Head of caudate nucleus (tissue), 42 donors: ENCODE measurements at regions not wholly inside any gene's neighbourhood (a gene's known extent, or its start where the extent isn't known, plus 50 kb on each side); places are given as distances from the start of the nearest gene placed in this dataset.

Source experiments
- DNase-seq, 42 donors: peaks; one replicate each; pipeline versions ENCODE4 v3.0.0 to v3.0.0-alpha.2; 2020 to 2021; ENCODE audit warnings: mixed read lengths in 7 of 42
- intact Hi-C: fragments of 100-400 bp; cut with DNase I; formaldehyde crosslinking; loops from one replicate; pipeline ENCODE4 v1.15.0; 2022

- intact Hi-C loops: no loop called here
- DNase-seq: peak; percentile 41 to 90 (median 76)
These were observed 311.4 kb downstream of the SEC14L1 start for GRCh38 chr17:77451894-77452852.

GRCh38 chr17:77453613-77454241 is 313.0 kb downstream of the SEC14L1 start:
- intact Hi-C loops: no loop called here
- DNase-seq: no peak

GRCh38 chr17:77454242-77455095 is 313.7 kb downstream of the SEC14L1 start:
- DNase-seq: peak in 4 of 42 donors; percentile 29 to 61 (median 50)
- intact Hi-C loops: no loop called here

- no peak for DNase-seq
- intact Hi-C loops: no loop called here
These were observed 314.5 kb downstream of the SEC14L1 start for GRCh38 chr17:77455111-77455890.

GRCh38 chr17:77455891-77456260 is 315.1 kb downstream of the SEC14L1 start:
- intact Hi-C loops: no loop called here
- no peak for DNase-seq

GRCh38 chr17:77456271-77456950 is 315.6 kb downstream of the SEC14L1 start:
- intact Hi-C loops: no loop called here
- DNase-seq: no peak

GRCh38 chr17:77456951-77457548 is 316.3 kb downstream of the SEC14L1 start:
- DNase-seq: no peak
- intact Hi-C loops: no loop called here

- DNase-seq: no peak
- intact Hi-C loops: no loop called here
These were observed 316.9 kb downstream of the SEC14L1 start for GRCh38 chr17:77457572-77458201.

GRCh38 chr17:77458202-77459017 is 317.6 kb downstream of the SEC14L1 start:
- DNase-seq: no peak
- intact Hi-C loops: no loop called here

- intact Hi-C loops: no loop called here
- no peak for DNase-seq
These were observed 318.4 kb downstream of the SEC14L1 start for GRCh38 chr17:77459018-77459755.

GRCh38 chr17:77460514-77461046 is 319.8 kb downstream of the SEC14L1 start:
- intact Hi-C loops: no loop called here
- DNase-seq: no peak

GRCh38 chr17:77461277-77462057 is 320.7 kb downstream of the SEC14L1 start:
- no peak for DNase-seq
- intact Hi-C loops: no loop called here

GRCh38 chr17:77462090-77462489 is 321.3 kb downstream of the SEC14L1 start:
- no peak for DNase-seq
- intact Hi-C loops: no loop called here

- no peak for DNase-seq
- intact Hi-C loops: no loop called here
These were observed 322.1 kb downstream of the SEC14L1 start for GRCh38 chr17:77462553-77463497.
